Spleen (tissue), 11 donors: ENCODE measurements at regions not wholly inside any gene's neighbourhood (a gene's known extent, or its start where the extent isn't known, plus 50 kb on each side); places are given as distances from the start of the nearest gene placed in this dataset.

Experiments used
- DNase-seq: peaks from one replicate; pipeline ENCODE4 v3.0.0-alpha.2; 2020
- H3K27ac ChIP-seq, 8 donors: fragments of 200-600 bp; sonication (generic) in 7 of 8; 1 replicate in 4 of 8; 2 replicates in 4 of 8; pipeline versions ENCODE4 v1.5.0 to v1.8.0; 2016 to 2021; ENCODE audit warnings: inconsistent platforms in 4 of 8, mild to moderate bottlenecking in 4 of 8, moderate library complexity in 1 of 8
- H3K27me3 ChIP-seq, 7 donors: fragments of 200-600 bp; sonication (generic) in 6 of 7; replicated peaks in 1 of 7; 1 replicate in 4 of 7; 2 replicates in 3 of 7; pipeline versions ENCODE4 v1.5.0 to v1.8.0; 2016 to 2021; ENCODE audit warnings: inconsistent platforms in 3 of 7, mild to moderate bottlenecking in 1 of 7
- H3K36me3 ChIP-seq, 6 donors: fragments of 200-600 bp; sonication (generic) in 5 of 6; 1 replicate in 4 of 6; 2 replicates in 2 of 6; pipeline versions ENCODE4 v1.5.0 to v1.8.0; 2016 to 2021; ENCODE audit warnings: inconsistent platforms in 2 of 6
- H3K4me1 ChIP-seq, 6 donors: fragments of 200-600 bp; sonication (generic) in 5 of 6; 1 replicate in 3 of 6; 2 replicates in 3 of 6; pipeline versions ENCODE4 v1.5.0 to v1.8.0; 2016 to 2021; ENCODE audit warnings: inconsistent platforms in 3 of 6
- H3K4me3 ChIP-seq, 8 donors: fragments of 200-600 bp; sonication (generic) in 7 of 8; 1 replicate in 4 of 8; 2 replicates in 4 of 8; pipeline versions ENCODE4 v1.5.0 to v1.8.0; 2016 to 2021; ENCODE audit warnings: inconsistent platforms in 4 of 8, mild to moderate bottlenecking in 4 of 8, moderate library complexity in 2 of 8
- H3K9me3 ChIP-seq, 8 donors: fragments of 200-600 bp; sonication (generic) in 7 of 8; 1 replicate in 4 of 8; 2 replicates in 4 of 8; pipeline versions ENCODE4 v1.5.0 to v1.8.0; 2016 to 2021; ENCODE audit warnings: inconsistent platforms in 4 of 8
- CTCF ChIP-seq, 11 experiments: fragments of 200-600 bp in 7 of 11; fragments of 450-650 bp in 4 of 11; sonication (generic) in 4 of 11; IDR thresholded peaks in 8 of 11; conservative IDR thresholded peaks in 3 of 11; 1 replicate in 7 of 11; 2 replicates in 4 of 11; pipeline versions ENCODE4 v1.4.0 to v1.8.0; 2016 to 2021; ENCODE audit warnings: antibody characterized with exemption in 11 of 11, inconsistent platforms in 4 of 11, mild to moderate bottlenecking in 1 of 11
- POLR2A ChIP-seq, 3 donors: fragments of 450-650 bp; IDR thresholded peaks; one replicate each; pipeline ENCODE4 v1.5.1; 2017; ENCODE audit warnings: antibody characterized with exemption in 3 of 3, mild to moderate bottlenecking in 1 of 3
- POLR2AphosphoS5 ChIP-seq, 3 donors: sonication (generic); formaldehyde crosslinking; IDR thresholded peaks; one replicate each; pipeline ENCODE4 v1.5.1; 2017; ENCODE audit warnings: antibody characterized with exemption in 3 of 3
- WGBS, 5 donors: extraction: QIAGEN DNeasy Blood & Tissue Kit in 3 of 5; methylation state at CpG; one replicate each; pipeline versions ENCODE4 v1.1.5 to v1.1.7; 2013 to 2018; 5-methylcytosine and 5-hydroxymethylcytosine counted together
- intact Hi-C: fragments of 100-400 bp; cut with DNase I; formaldehyde crosslinking; loops from one replicate; pipeline ENCODE4 v1.15.0; 2023; ENCODE audit warnings: low total_unique reads
- donor health status: healthy with polysubstance abuse.
- donor health status: DM: no; HTN: no; CAD: no; lungs with moderate emphysema.
- donor health status: DM: no; HTN: no; CAD: no.
- donor health status: Bipolar disorder and iron deficiency.
- donor health status: healthy.
- donor health status: DM: no; HTN: no; CAD: no.
- donor health status: DM: yes; HTN: yes; CAD: no.

GRCh38 chr5:125461641-125462072 lies 715.2 kb upstream of the ZNF608 start:
- H3K27me3 ChIP-seq, result no peaks in the 10 kb centered on the region
- no peaks in the 10 kb centered on the region for H3K36me3 ChIP-seq
- DNase-seq, result no peak
- no peak overlapping the region for H3K27ac ChIP-seq
- H3K4me1 ChIP-seq, result no peaks in the 10 kb centered on the region
- WGBS, 5 donors, result 80 to 93% (median 85%) methylated on average over 5 of the region's 5 CpGs
- no peak overlapping the region for H3K4me3 ChIP-seq
- intact Hi-C loops, result no loop called here
- H3K9me3 ChIP-seq, result peaks cover 0 to 17% (median 4%) of the 10 kb centered on the region in 8 donors
- TF ChIP-seq POLR2A (IDR thresholded peaks at IDR 0.05) (no peak), POLR2AphosphoS5 (IDR thresholded peaks at IDR 0.05) (no peak), CTCF (IDR thresholded peaks at IDR 0.05 in 8 of 11, conservative IDR thresholded peaks at IDR 0.05 in 3 of 11) (no peak)

- Histone ChIP-seq H3K27me3 (no peaks in the 10 kb centered on the region), H3K36me3 (no peaks in the 10 kb centered on the region), H3K9me3 (no peaks in the 10 kb centered on the region), H3K4me1 (no peaks in the 10 kb centered on the region), H3K4me3 (no peak overlapping the region), H3K27ac (no peak overlapping the region)
- DNase-seq, result no peak
- intact Hi-C loops, result no loop called here
- no peak for TF ChIP-seq POLR2A (IDR thresholded peaks at IDR 0.05)
- no peak for TF ChIP-seq POLR2AphosphoS5 (IDR thresholded peaks at IDR 0.05)
- TF ChIP-seq CTCF (IDR thresholded peaks at IDR 0.05 in 8 of 11, conservative IDR thresholded peaks at IDR 0.05 in 3 of 11), result no peak
- WGBS, 5 donors, result 68 to 85% (median 72%) methylated on average over 3 of the region's 3 CpGs
Observed at GRCh38 chr5:125463466-125464092, 717.1 kb upstream of the ZNF608 start.

GRCh38 chr5:125464847-125465432 lies 718.5 kb upstream of the ZNF608 start:
- Histone ChIP-seq H3K36me3 (no peaks in the 10 kb centered on the region), H3K27me3 (no peaks in the 10 kb centered on the region), H3K9me3 (no peaks in the 10 kb centered on the region), H3K4me1 (no peaks in the 10 kb centered on the region), H3K4me3 (no peak overlapping the region), H3K27ac (no peak overlapping the region)
- DNase-seq, result no peak
- WGBS, 5 donors, result 83 to 93% (median 86%) methylated on average over 5 of the region's 5 CpGs
- no peak for TF ChIP-seq POLR2A (IDR thresholded peaks at IDR 0.05)
- no peak for TF ChIP-seq CTCF (IDR thresholded peaks at IDR 0.05 in 8 of 11, conservative IDR thresholded peaks at IDR 0.05 in 3 of 11)
- no peak for TF ChIP-seq POLR2AphosphoS5 (IDR thresholded peaks at IDR 0.05)
- intact Hi-C loops, result no loop called here

GRCh38 chr5:125465703-125466102 lies 719.3 kb upstream of the ZNF608 start:
- no peaks in the 10 kb centered on the region for H3K4me1 ChIP-seq
- intact Hi-C loops, result no loop called here
- TF ChIP-seq CTCF (IDR thresholded peaks at IDR 0.05 in 8 of 11, conservative IDR thresholded peaks at IDR 0.05 in 3 of 11) (no peak), POLR2AphosphoS5 (IDR thresholded peaks at IDR 0.05) (no peak), POLR2A (IDR thresholded peaks at IDR 0.05) (no peak)
- WGBS, 5 donors, result 59 to 76% (median 67%) methylated on average over 2 of the region's 2 CpGs
- no peak for DNase-seq
- H3K9me3 ChIP-seq, result no peaks in the 10 kb centered on the region
- no peaks in the 10 kb centered on the region for H3K36me3 ChIP-seq
- no peak overlapping the region for H3K4me3 ChIP-seq
- H3K27me3 ChIP-seq, result no peaks in the 10 kb centered on the region
- H3K27ac ChIP-seq, result no peak overlapping the region
